ENCODE measurements at regions not wholly inside any gene's neighbourhood (a gene's known extent, or its start where the extent isn't known, plus 50 kb on each side); places are given as distances from the start of the nearest gene placed in this dataset.

GRCh38 chr5:169472544-169472943 lies 111.0 kb upstream of the SPDL1 start:
- TF ChIP-seq TCF7L2 (IDR thresholded peaks at IDR 0.05; ENCODE audit: low read depth, low read length), result no peak
- TF ChIP-seq POLR2A (IDR thresholded peaks at IDR 0.05; ENCODE audit: insufficient read depth in 1 of 2, low read depth in 2 of 2, low read length in 2 of 2), result no peak
- TF ChIP-seq ZNF281 (CRISPR knock-in tag; IDR thresholded peaks at IDR 0.05; ENCODE audit: borderline replicate concordance), result no peak
- TF ChIP-seq EZH2 (conservative IDR thresholded peaks at IDR 0.05; ENCODE audit: low read depth, low read length), result no peak
- no peak for TF ChIP-seq ZNF276 (CRISPR knock-in tag; IDR thresholded peaks at IDR 0.05; ENCODE audit: low read depth)

Measured in HepG2 (cell line).